HG03565 (cell line): ENCODE measurements at regions not wholly inside any gene's neighbourhood (a gene's known extent, or its start where the extent isn't known, plus 50 kb on each side); places are given as distances from the start of the nearest gene placed in this dataset.

Experiments used
- ATAC-seq: cut with Tn5 transposase; IDR thresholded peaks from one replicate; pipeline ENCODE4 v1.9.1; 2021; ENCODE audit warnings: mild to moderate bottlenecking, moderate library complexity; ENCODE audit not compliant: unreplicated experiment

- ATAC-seq: peak; percentile 53
These were observed 228.7 kb upstream of the KLF6 start for GRCh38 chr10:4013651-4014121.

- no peak for ATAC-seq
These were observed 227.8 kb upstream of the KLF6 start for GRCh38 chr10:4012848-4013247.

GRCh38 chr10:4011136-4011812, 226.3 kb upstream of the KLF6 start:
- ATAC-seq: no peak

GRCh38 chr10:4008676-4009382, 223.8 kb upstream of the KLF6 start:
- ATAC-seq: no peak

GRCh38 chr10:4007771-4008170, 222.8 kb upstream of the KLF6 start:
- ATAC-seq: no peak

- ATAC-seq: no peak
These were observed 221.8 kb upstream of the KLF6 start for GRCh38 chr10:4006858-4007257.

- no peak for ATAC-seq
These were observed 221.0 kb upstream of the KLF6 start for GRCh38 chr10:4006051-4006450.

- ATAC-seq: no peak
These were observed 220.0 kb upstream of the KLF6 start for GRCh38 chr10:4004990-4005389.

- no peak for ATAC-seq
These were observed 219.1 kb upstream of the KLF6 start for GRCh38 chr10:4004144-4004543.

GRCh38 chr10:4003348-4003973, 218.5 kb upstream of the KLF6 start:
- ATAC-seq: peak; percentile 69

- no peak for ATAC-seq
These were observed 216.8 kb upstream of the KLF6 start for GRCh38 chr10:4001811-4002210.

- no peak for ATAC-seq
These were observed 214.6 kb upstream of the KLF6 start for GRCh38 chr10:3999642-4000041.

GRCh38 chr10:3996697-3997096, 211.7 kb upstream of the KLF6 start:
- ATAC-seq: no peak

- no peak for ATAC-seq
These were observed 210.5 kb upstream of the KLF6 start for GRCh38 chr10:3995302-3996210.

- ATAC-seq: no peak
These were observed 207.6 kb upstream of the KLF6 start for GRCh38 chr10:3992382-3993178.

GRCh38 chr10:3990307-3990706, 205.3 kb upstream of the KLF6 start:
- no peak for ATAC-seq

- ATAC-seq: no peak
These were observed 202.3 kb upstream of the KLF6 start for GRCh38 chr10:3987143-3987974.

GRCh38 chr10:3986493-3987142, 201.6 kb upstream of the KLF6 start:
- ATAC-seq: no peak
